ENCODE measurements at regions not wholly inside any gene's neighbourhood (a gene's known extent, or its start where the extent isn't known, plus 50 kb on each side); places are given as distances from the start of the nearest gene placed in this dataset.

- TF ChIP-seq CTCF (conservative IDR thresholded peaks at IDR 0.05; ENCODE audit: low read depth in 2 of 2) (no peak), EZH2phosphoT487 (IDR thresholded peaks at IDR 0.05; ENCODE audit: unreplicated experiment) (no peak)
These were observed 153.9 kb downstream of the DHX35 start (continued) for GRCh38 chr20:39116020-39116419.

- ATAC-seq: peak; percentile 88
- peaks cover 32% of the 10 kb centered on the region for H3K4me1 ChIP-seq (ENCODE audit: insufficient read depth)
- Mint-ChIP-seq H3K27ac (no peak overlapping the region), H3K4me3 (peak overlapping the region; percentile 29; the same call in 1 of the 3 replicates), H3K9me3 (no peaks in the 10 kb centered on the region; the same call in 1 of the 3 replicates), H3K27me3 (ENCODE audit: insufficient read depth, low read depth, poor library complexity) (peaks cover 7% of the 10 kb centered on the region), H3K4me1 (peaks cover 38% of the 10 kb centered on the region), H3K36me3 (ENCODE audit: low read depth) (no peaks in the 10 kb centered on the region)
- DNase-seq (ENCODE audit: low spot score): peak; percentile 89
- peak overlapping the region; percentile 94 for H2AFZ ChIP-seq
- H3K27me3 ChIP-seq (ENCODE audit: insufficient read depth): no peaks in the 10 kb centered on the region
- H3K4me3 ChIP-seq: no peak overlapping the region
- no peak for TF ChIP-seq EZH2phosphoT487 (IDR thresholded peaks at IDR 0.05; ENCODE audit: unreplicated experiment)
- no peak for TF ChIP-seq CREB1 (CRISPR knock-in tag; IDR thresholded peaks at IDR 0.05; ENCODE audit: low read depth)
- no peak for TF ChIP-seq STAT1 (IDR thresholded peaks at IDR 0.05; ENCODE audit: unreplicated experiment)
- peak; percentile 76 to 91 for TF ChIP-seq CTCF (conservative IDR thresholded peaks at IDR 0.05; ENCODE audit: low read depth in 2 of 2)
- TF ChIP-seq REST (IDR thresholded peaks at IDR 0.05; ENCODE audit: unreplicated experiment): no peak
- H3K27ac ChIP-seq (ENCODE audit: low read depth): no peak overlapping the region
- H3F3A ChIP-seq (replicated peaks; ENCODE audit: low read depth): no peaks in the 10 kb centered on the region
- no peaks in the 10 kb centered on the region for H3K36me3 ChIP-seq (ENCODE audit: insufficient read depth)
- no peaks in the 10 kb centered on the region for H3K79me2 ChIP-seq (replicated peaks; ENCODE audit: insufficient read depth)
- H3K4me2 ChIP-seq: peak overlapping the region; percentile 56; the same call in 1 of the 2 replicates
- no peaks in the 10 kb centered on the region for H4K20me1 ChIP-seq (replicated peaks; ENCODE audit: insufficient read depth)
- H3K9me2 ChIP-seq (ENCODE audit: insufficient read depth): no peaks in the 10 kb centered on the region
These were observed 150.1 kb downstream of the DHX35 start for GRCh38 chr20:39112178-39112743.
